Astrocyte of the spinal cord (primary cell): ENCODE measurements at regions not wholly inside any gene's neighbourhood (a gene's known extent, or its start where the extent isn't known, plus 50 kb on each side); places are given as distances from the start of the nearest gene placed in this dataset.
A peak's percentile ranks its signal among the peaks of the same experiment; 100 is the strongest.

Source experiments
- DNase-seq: peaks from one replicate; pipeline ENCODE4 v3.0.0; 2011; ENCODE audit warnings: low read depth, low spot score
- H3K4me3 ChIP-seq: 2 replicates; pipeline ENCODE4 v1.5.1; 2011; ENCODE audit warnings: low read depth, mild to moderate bottlenecking, low read length, moderate library complexity
- CTCF ChIP-seq: IDR thresholded peaks from 2 replicates; pipeline ENCODE4 v1.5.1; 2012; ENCODE audit warnings: low read depth, mild to moderate bottlenecking, low read length, inconsistent platforms
- in situ Hi-C: cut with HindIII; loops from 2 replicates; pipeline ENCODE4 v1.10.0; 2017; ENCODE audit warnings: low sequenced_read_pairs

DNA sequence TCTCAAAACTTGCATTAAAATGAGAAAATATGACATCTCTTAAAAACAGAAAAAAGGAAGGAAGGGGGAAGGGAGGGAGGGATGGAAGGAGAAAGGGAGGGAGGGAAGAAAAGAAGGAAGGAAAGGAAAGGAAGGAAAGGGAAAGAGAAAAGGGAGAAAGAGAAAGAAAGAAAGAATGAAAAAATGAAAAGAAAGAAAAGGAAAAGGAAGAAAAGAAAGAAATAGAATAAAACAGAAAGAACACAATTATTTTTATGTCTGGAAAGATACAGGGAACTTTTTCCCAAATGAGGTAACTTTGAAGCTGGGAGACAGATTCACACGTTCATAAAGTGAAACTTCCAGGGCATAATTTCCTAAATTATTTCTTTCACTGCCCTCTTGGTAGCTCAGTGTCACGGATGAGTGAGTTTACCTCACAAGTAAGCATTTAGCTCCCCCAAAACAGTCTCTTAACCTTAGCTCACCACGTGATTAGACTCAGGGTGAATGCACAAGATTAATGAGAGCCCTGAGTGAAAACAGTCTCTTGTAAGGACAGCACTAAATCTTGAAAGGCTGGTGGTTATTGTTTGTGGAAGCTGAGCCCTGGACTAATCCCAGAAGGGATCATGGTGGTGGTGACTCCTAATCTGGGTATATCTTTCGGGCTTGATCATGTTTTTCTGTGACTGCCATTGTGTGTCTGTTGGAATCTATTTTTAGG is 74.1 kb upstream of the HDAC9 start:
- no peak for TF ChIP-seq CTCF
- no peak for DNase-seq
- in situ Hi-C loops, result no loop called here
- H3K4me3 ChIP-seq, result no peak overlapping the region

GRCh38 chr7:18425227-18425626 is 70.3 kb upstream of the HDAC9 start:
- in situ Hi-C loops, result no loop called here
- TF ChIP-seq CTCF, result no peak
- no peak overlapping the region for H3K4me3 ChIP-seq
- no peak for DNase-seq

DNA sequence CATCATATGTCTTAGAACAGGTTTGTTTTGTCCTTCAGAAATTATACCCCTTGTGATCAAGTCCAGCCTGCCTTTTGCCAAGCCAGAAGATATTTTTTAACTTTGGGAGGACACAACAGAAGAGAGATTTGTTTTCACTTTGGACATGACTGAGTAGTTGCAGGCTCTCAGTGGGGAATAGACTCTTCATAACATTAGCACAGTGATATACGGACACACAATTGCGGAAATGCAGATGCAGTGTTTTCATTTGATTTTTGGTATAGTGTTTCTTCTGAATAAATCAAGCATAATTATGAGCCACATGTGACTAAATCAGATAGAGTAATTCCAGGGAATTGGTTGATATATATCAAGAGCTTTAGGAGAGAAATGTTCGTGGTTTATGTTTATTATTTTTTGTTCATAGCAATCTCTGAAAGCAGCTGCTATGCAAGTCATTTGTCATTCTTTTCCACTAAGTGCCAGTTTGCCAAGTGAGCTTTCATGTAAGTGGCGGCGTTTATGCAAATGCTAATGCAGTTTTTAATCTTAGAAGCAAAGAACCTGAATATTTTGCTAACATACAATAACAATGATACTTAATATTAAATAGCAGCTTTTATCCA is 69.6 kb upstream of the HDAC9 start:
- TF ChIP-seq CTCF, result no peak
- no peak for DNase-seq
- H3K4me3 ChIP-seq, result no peak overlapping the region
- in situ Hi-C loops, result no loop called here

GRCh38 chr7:18426564-18427226 is 68.9 kb upstream of the HDAC9 start:
- no peak for TF ChIP-seq CTCF
- no peak overlapping the region for H3K4me3 ChIP-seq
- DNase-seq, result no peak
- in situ Hi-C loops, result no loop called here

DNA sequence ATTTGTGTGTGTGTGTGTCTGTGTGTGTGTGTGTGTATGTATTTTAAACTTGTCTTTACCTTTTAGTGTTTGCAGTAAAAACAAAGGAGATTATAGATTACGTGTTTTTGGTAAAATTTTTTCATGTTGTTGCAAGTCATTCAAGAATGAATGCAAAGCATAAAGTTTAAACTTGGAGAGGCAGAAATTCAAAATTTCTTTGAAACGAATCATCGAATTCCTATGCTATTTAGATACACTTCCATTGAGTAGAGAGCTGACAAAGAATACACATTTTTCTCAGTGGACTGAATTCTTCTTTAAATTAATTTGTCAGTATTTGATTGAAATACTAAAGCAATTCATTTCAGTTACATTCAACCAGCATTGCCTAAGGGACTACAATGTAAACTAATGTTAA is 66.0 kb upstream of the HDAC9 start:
- peak; percentile 64 for DNase-seq
- no peak overlapping the region for H3K4me3 ChIP-seq
- in situ Hi-C loops, result no loop called here
- TF ChIP-seq CTCF, result no peak

- no peak overlapping the region for H3K4me3 ChIP-seq
- in situ Hi-C loops, result no loop called here
- no peak for TF ChIP-seq CTCF
- DNase-seq, result no peak
Observed at GRCh38 chr7:18430810-18431209, 64.7 kb upstream of the HDAC9 start.
